Transverse colon (tissue), 4 donors: ENCODE measurements at regions not wholly inside any gene's neighbourhood (a gene's known extent, or its start where the extent isn't known, plus 50 kb on each side); places are given as distances from the start of the nearest gene placed in this dataset.

Experiments used
- DNase-seq: peaks from one replicate; pipeline ENCODE4 v3.0.0-alpha.2; 2019
- H3K27ac ChIP-seq, 4 donors: fragments of 200-600 bp; sonication (generic); 2 replicates each; pipeline ENCODE4 v1.5.1; 2016 to 2018; ENCODE audit warnings: inconsistent platforms in 4 of 4
- H3K27me3 ChIP-seq: fragments of 200-600 bp; sonication (generic); 2 replicates; pipeline ENCODE4 v1.5.1; 2017; ENCODE audit warnings: inconsistent platforms
- H3K36me3 ChIP-seq, 4 donors: fragments of 200-600 bp; sonication (generic); 2 replicates each; pipeline ENCODE4 v1.5.1; 2017 to 2019; ENCODE audit warnings: inconsistent platforms in 4 of 4
- H3K4me1 ChIP-seq, 4 donors: fragments of 200-600 bp; sonication (generic); 2 replicates each; pipeline ENCODE4 v1.5.1; 2017 to 2020; ENCODE audit warnings: inconsistent platforms in 4 of 4
- H3K4me3 ChIP-seq, 4 donors: fragments of 200-600 bp; sonication (generic); 1 replicate in 1 of 4; 2 replicates in 3 of 4; pipeline versions ENCODE4 v1.5.1 to v1.6.1; 2017 to 2019; ENCODE audit warnings: inconsistent platforms in 4 of 4
- H3K9me3 ChIP-seq, 2 donors: fragments of 200-600 bp; sonication (generic); 2 replicates each; pipeline ENCODE4 v1.5.1; 2017 to 2019; ENCODE audit warnings: inconsistent platforms in 2 of 2
- CTCF ChIP-seq, 5 experiments: fragments of 200-600 bp in 3 of 5; fragments of 450-650 bp in 2 of 5; sonication (generic) in 3 of 5; IDR thresholded peaks; 1 replicate in 2 of 5; 2 replicates in 3 of 5; pipeline ENCODE4 v1.5.1; 2016 to 2017; ENCODE audit warnings: antibody characterized with exemption in 5 of 5, inconsistent platforms in 3 of 5, mild to moderate bottlenecking in 2 of 5, moderate library complexity in 1 of 5
- EP300 ChIP-seq: sonication (generic); formaldehyde crosslinking; IDR thresholded peaks from one replicate; pipeline ENCODE4 v1.6.1; 2017; ENCODE audit warnings: antibody characterized with exemption, low read depth
- POLR2A ChIP-seq: fragments of 450-650 bp; IDR thresholded peaks from one replicate; pipeline ENCODE4 v1.6.1; 2016; ENCODE audit warnings: antibody characterized with exemption, mild to moderate bottlenecking, moderate library complexity
- POLR2AphosphoS5 ChIP-seq, 3 donors: sonication (generic); formaldehyde crosslinking; IDR thresholded peaks; one replicate each; pipeline ENCODE4 v1.6.1; 2016; ENCODE audit warnings: antibody characterized with exemption in 3 of 3
- WGBS, 2 donors: methylation state at CpG; one replicate each; pipeline ENCODE4 v1.1.5; 2018; ENCODE audit warnings: low coverage in 1 of 2; 5-methylcytosine and 5-hydroxymethylcytosine counted together
- in situ Hi-C, 4 donors: fragments of 200-750 bp; cut with MboI; loops; one replicate each; pipeline versions ENCODE4 v1.15.0 to v1.15.1; 2017; ENCODE audit warnings: low sequenced_read_pairs in 3 of 4, low pct_ligation_motif_present in 1 of 4, low pct_unique_long_range_greater_than_20kb in 1 of 4
- intact Hi-C: fragments of 100-400 bp; cut with DNase I; formaldehyde crosslinking; loops from one replicate; pipeline ENCODE4 v1.15.1; 2023; ENCODE audit warnings: low total_unique reads

GRCh38 chr9:30723656-30724055, 1660.8 kb upstream of the ACO1 start:
- H3K27ac ChIP-seq = no peak overlapping the region
- in situ Hi-C loops (no loop called here), intact Hi-C loops (no loop called here)
- no peaks in the 10 kb centered on the region for H3K9me3 ChIP-seq
- H3K27me3 ChIP-seq = no peaks in the 10 kb centered on the region
- 77% methylated on average over 4 of the region's 4 CpGs; no CpG with 5 or more reads in 1 of the 2 donors for WGBS, 2 donors
- H3K4me3 ChIP-seq = no peak overlapping the region
- no peaks in the 10 kb centered on the region for H3K36me3 ChIP-seq
- H3K4me1 ChIP-seq = no peaks in the 10 kb centered on the region
- no peak for DNase-seq
- no peak for TF ChIP-seq CTCF (IDR thresholded peaks at IDR 0.05)
- no peak for TF ChIP-seq EP300
- TF ChIP-seq POLR2A = no peak
- no peak for TF ChIP-seq POLR2AphosphoS5 (IDR thresholded peaks at IDR 0.05)

- no peak overlapping the region for H3K4me3 ChIP-seq
- H3K36me3 ChIP-seq = no peaks in the 10 kb centered on the region
- H3K9me3 ChIP-seq = no peaks in the 10 kb centered on the region
- 80 to 88% methylated on average over 1 to 5 of the region's 5 CpGs for WGBS, 2 donors
- H3K27ac ChIP-seq = no peak overlapping the region
- intact Hi-C loops (no loop called here), in situ Hi-C loops (no loop called here)
- no peaks in the 10 kb centered on the region for H3K4me1 ChIP-seq
- TF ChIP-seq EP300 = no peak
- no peak for TF ChIP-seq POLR2AphosphoS5 (IDR thresholded peaks at IDR 0.05)
- no peak for TF ChIP-seq POLR2A
- TF ChIP-seq CTCF (IDR thresholded peaks at IDR 0.05) = no peak
- DNase-seq = no peak
- no peaks in the 10 kb centered on the region for H3K27me3 ChIP-seq
Measured at GRCh38 chr9:30732060-30732459, 1652.4 kb upstream of the ACO1 start.

GRCh38 chr9:30744871-30745270, 1639.6 kb upstream of the ACO1 start:
- Histone ChIP-seq H3K4me3 (no peak overlapping the region), H3K9me3 (no peaks in the 10 kb centered on the region), H3K4me1 (no peaks in the 10 kb centered on the region), H3K36me3 (no peaks in the 10 kb centered on the region), H3K27me3 (no peaks in the 10 kb centered on the region), H3K27ac (no peak overlapping the region)
- WGBS, 2 donors = 37 to 40% methylated on average over 1 to 2 of the region's 2 CpGs
- DNase-seq = no peak
- TF ChIP-seq POLR2A (no peak), POLR2AphosphoS5 (IDR thresholded peaks at IDR 0.05) (no peak), EP300 (no peak), CTCF (IDR thresholded peaks at IDR 0.05) (no peak)
- intact Hi-C loops = no loop called here
- in situ Hi-C loops = no loop called here

GRCh38 chr9:30746589-30746988, 1637.9 kb upstream of the ACO1 start:
- no peaks in the 10 kb centered on the region for H3K27me3 ChIP-seq
- DNase-seq = no peak
- H3K36me3 ChIP-seq = no peaks in the 10 kb centered on the region
- no peak for TF ChIP-seq EP300
- no peak for TF ChIP-seq CTCF (IDR thresholded peaks at IDR 0.05)
- no peak for TF ChIP-seq POLR2AphosphoS5 (IDR thresholded peaks at IDR 0.05)
- TF ChIP-seq POLR2A = no peak
- intact Hi-C loops = no loop called here
- H3K9me3 ChIP-seq = no peaks in the 10 kb centered on the region
- no peak overlapping the region for H3K4me3 ChIP-seq
- H3K4me1 ChIP-seq = no peaks in the 10 kb centered on the region
- in situ Hi-C loops = no loop called here
- no peak overlapping the region for H3K27ac ChIP-seq
